ENCODE measurements at regions not wholly inside any gene's neighbourhood (a gene's known extent, or its start where the extent isn't known, plus 50 kb on each side); places are given as distances from the start of the nearest gene placed in this dataset.

- no peak for DNase-seq (ENCODE audit: extremely low read depth, low read depth)
Measured at GRCh38 chr4:66097218-66097617, 426.9 kb upstream of the EPHA5 start.

- DNase-seq (ENCODE audit: extremely low read depth, low read depth): no peak
Measured at GRCh38 chr4:66095065-66095464, 424.8 kb upstream of the EPHA5 start.

DNA sequence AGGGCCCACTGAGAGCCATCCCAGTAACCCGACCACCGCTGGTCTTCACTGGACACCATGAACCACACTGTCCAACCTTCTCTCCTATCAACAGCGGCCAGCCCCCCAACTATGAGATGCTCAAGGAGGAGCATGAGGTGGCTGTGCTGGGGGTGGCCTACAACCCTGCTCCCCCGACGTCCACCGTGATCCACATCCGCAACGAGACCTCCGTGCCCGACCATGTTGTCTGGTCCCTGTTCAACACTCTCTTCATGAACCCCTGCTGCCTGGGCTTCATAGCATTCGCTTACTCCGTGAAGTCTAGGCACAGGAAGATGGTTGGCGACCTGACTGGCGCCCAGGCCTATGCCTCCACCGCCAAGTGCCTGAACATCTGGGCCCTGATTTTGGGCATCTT, 423.8 kb upstream of the EPHA5 start:
- no peak for DNase-seq (ENCODE audit: extremely low read depth, low read depth)

DNA sequence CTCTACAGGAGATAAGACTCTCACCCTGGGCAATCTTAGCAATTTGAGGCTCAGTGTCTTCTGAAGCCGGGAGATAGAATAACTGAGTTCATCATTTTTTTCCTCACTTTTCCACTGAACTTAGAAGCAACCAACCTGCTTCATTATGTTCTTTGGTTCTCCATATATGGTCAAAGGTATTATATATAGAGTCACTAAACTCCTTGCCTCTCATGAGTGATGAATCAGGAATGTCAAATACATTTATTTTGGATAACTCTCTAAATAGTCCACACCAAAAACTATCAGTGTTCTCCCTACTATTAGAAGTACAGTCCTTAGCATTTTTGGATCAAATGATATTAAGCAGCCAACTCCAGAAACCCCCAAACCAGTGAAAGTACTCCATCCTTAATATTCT, 421.5 kb upstream of the EPHA5 start:
- no peak for DNase-seq (ENCODE audit: extremely low read depth, low read depth)

DNA sequence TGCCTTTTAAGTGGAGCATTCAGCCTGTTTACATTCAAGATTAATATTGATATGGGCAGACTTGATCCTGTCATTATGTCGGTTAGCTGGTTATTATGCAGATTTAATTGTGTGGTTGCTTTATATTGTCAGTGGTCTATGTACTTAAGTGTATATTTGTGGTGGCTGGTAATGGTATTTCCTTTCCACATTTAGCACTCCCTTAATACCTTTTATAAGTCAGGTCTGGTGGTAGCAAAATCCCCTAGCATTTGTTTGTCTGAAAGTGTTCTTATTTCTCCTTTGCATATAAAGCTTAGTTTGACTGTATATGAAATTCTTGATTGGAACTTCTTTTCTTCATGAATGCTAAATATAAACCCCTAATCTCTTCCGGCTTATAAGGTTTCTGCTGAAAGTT, 403.7 kb upstream of the EPHA5 start:
- DNase-seq (ENCODE audit: extremely low read depth, low read depth): no peak

- DNase-seq (ENCODE audit: extremely low read depth, low read depth): no peak
Measured at GRCh38 chr4:66071911-66072310, 401.6 kb upstream of the EPHA5 start.

- no peak for DNase-seq (ENCODE audit: extremely low read depth, low read depth)
Measured at GRCh38 chr4:66062921-66063320, 392.6 kb upstream of the EPHA5 start.

GRCh38 chr4:66062044-66062443, 391.8 kb upstream of the EPHA5 start:
- DNase-seq (ENCODE audit: extremely low read depth, low read depth): no peak

DNA sequence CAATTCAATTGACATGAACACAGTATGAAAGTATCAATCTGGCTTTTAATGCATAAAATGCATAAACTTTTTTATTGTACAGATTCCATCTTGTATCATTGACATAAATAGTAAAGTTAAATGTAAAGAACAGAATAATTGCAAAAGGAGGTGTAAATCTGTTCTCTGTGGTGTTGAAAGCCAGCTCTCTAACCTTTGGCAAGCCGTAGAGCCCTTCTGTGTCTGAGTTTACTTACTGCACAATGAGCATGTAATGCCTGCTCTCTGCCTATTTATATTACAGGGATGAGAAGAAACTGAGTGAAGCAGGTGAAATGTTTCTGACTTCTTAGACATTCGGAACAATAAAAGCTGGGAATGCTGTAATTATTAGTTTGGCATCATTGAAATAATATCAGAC, 389.3 kb upstream of the EPHA5 start:
- no peak for DNase-seq (ENCODE audit: extremely low read depth, low read depth)

DNA sequence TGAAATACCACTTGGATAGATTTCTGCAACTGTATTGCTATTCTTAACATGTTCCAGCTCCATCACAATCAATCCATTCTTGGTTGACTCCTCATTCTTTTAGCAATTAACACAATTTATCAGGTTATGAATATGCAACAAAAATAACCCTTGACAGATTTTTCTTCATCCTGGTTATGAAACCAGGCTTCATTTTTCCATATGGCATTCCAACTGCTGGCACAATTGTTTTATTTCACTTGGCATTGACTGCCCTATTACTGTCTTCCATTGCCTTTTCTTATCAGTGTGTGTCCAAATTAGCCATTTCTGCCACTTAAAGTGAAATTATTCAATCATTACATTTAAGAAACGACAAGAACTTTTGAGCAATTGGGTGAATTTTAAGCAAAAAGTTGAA, 388.8 kb upstream of the EPHA5 start:
- DNase-seq (ENCODE audit: extremely low read depth, low read depth): no peak

DNA sequence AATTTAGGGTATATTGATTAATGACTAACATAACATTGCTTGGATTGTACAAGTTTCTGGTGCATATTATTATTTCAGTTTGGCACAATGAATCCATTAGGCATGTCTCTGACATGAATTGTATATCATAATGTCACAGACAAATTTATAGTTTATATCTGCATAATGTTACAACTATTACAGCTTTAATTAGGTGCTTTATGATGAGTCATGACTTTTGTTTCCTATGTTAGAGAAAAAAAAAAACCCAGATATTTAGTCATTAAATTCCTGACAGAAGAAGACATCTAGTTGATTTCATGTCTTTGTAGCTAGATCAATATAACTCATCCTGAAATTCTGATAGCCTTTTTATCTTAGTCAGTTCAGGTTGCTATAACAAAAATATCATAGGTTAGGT, 385.7 kb upstream of the EPHA5 start:
- no peak for DNase-seq (ENCODE audit: extremely low read depth, low read depth)

GRCh38 chr4:66052426-66052825, 382.1 kb upstream of the EPHA5 start:
- DNase-seq (ENCODE audit: extremely low read depth, low read depth): no peak

- DNase-seq (ENCODE audit: extremely low read depth, low read depth): no peak
Measured at GRCh38 chr4:66048861-66049260, 378.6 kb upstream of the EPHA5 start.

GRCh38 chr4:66045913-66046312, 375.6 kb upstream of the EPHA5 start:
- DNase-seq (ENCODE audit: extremely low read depth, low read depth): no peak

- DNase-seq (ENCODE audit: extremely low read depth, low read depth): no peak
Measured at GRCh38 chr4:66035701-66036100, 365.4 kb upstream of the EPHA5 start.

- DNase-seq (ENCODE audit: extremely low read depth, low read depth): no peak
Measured at GRCh38 chr4:66034671-66035070, 364.4 kb upstream of the EPHA5 start.

GRCh38 chr4:66034262-66034661, 364.0 kb upstream of the EPHA5 start:
- DNase-seq (ENCODE audit: extremely low read depth, low read depth): no peak

GRCh38 chr4:66032571-66032970, 362.3 kb upstream of the EPHA5 start:
- no peak for DNase-seq (ENCODE audit: extremely low read depth, low read depth)

DNA sequence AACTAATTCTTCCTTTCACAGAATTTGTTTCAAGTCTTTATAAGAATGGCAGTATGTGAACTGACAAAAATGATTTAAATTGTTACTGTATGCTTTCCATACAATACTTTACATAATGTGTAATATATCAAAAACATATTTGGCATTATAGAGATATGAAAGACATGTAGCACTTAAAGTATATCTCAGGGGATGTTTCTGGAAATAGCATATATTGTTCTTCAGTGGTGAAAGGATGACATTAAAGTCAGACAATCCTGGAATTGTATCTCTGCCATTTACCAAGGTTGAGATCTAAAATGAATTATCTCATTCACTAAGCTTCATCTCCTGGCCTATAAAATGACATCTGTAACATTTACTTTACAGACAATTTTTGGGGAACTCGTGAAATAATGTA, 358.4 kb upstream of the EPHA5 start:
- DNase-seq (ENCODE audit: extremely low read depth, low read depth): no peak

DNA sequence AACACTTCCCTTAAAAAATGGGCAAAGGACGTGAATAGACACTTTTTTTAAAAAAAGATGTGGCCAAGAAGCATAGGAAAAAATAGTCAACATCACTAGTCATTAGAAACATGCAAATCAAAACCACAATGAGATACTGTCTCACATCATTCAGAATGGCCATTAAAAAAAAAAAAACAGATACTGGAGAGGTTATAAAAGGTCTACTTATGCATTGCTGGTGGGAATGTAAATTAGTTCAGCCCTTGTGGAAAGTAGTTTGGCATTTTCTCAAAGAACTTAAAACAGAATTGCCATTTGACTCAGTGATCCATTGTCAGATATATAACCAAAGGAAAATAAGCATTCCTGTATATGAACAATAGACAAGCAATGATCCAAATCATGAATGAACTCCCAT, 352.8 kb upstream of the EPHA5 start:
- no peak for DNase-seq (ENCODE audit: extremely low read depth, low read depth)

DNA sequence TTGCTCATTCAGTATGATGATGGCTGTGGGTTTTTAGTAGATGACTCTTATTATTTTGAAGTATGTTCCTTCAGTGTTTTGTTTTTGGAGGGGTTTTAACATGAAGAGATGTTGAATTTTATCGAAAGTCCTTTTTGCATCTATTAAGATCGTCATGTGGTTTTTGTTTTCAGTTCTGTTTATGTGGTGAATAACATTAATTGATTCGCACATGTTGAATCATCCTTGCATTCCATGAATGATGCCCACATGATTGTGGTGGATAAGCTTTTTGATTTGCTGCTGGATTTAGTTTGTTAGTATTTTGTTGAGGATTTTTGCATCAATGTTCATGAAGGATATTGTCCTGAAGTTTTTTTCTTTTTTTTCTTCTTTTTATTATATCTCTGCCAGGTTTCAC, 347.4 kb upstream of the EPHA5 start:
- DNase-seq (ENCODE audit: extremely low read depth, low read depth): no peak

DNA sequence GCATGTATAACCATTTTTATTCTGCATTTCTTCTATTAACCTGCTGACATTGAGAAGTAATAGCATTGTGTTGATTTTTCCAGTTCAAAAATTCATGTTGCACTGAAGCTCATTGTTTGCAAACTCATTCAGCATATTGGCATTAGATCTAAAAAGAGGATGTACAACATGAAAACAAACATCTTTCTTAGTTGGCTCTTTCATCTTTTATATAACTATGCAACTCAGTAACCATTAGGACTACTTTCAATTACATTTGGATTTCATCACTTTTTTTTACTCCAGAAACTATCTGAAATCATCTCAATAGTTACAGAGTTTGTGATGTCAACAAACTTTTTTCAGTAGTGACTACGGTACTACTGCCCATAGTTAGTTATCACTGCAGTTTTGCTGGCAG, 346.0 kb upstream of the EPHA5 start:
- DNase-seq (ENCODE audit: extremely low read depth, low read depth): no peak

- DNase-seq (ENCODE audit: extremely low read depth, low read depth): no peak
Measured at GRCh38 chr4:66014146-66014765, 344.0 kb upstream of the EPHA5 start.

All from NCI-H460 (cell line).